Lower lobe of right lung (tissue), 2 donors: ENCODE measurements at regions not wholly inside any gene's neighbourhood (a gene's known extent, or its start where the extent isn't known, plus 50 kb on each side); places are given as distances from the start of the nearest gene placed in this dataset.
"Not testable (repeated sequence)": the region's sequence is repeated elsewhere in the genome, so short reads cannot be mapped to it uniquely, and the experiment has no call there.

Experiments used
- ATAC-seq, 2 donors: fragments of 200-7000 bp; cut with Tn5 transposase; one replicate each; pipeline ENCODE4 v1.9.1; 2020 to 2022; ENCODE audit warnings: mild to moderate bottlenecking in 2 of 2, moderate library complexity in 2 of 2
- DNase-seq: peaks from one replicate; pipeline ENCODE4 v3.0.0-alpha.2; 2020
- H3K27ac ChIP-seq: fragments of 200-600 bp; one replicate; pipeline ENCODE4 v1.8.0; 2022
- H3K27me3 ChIP-seq: fragments of 200-600 bp; one replicate; pipeline ENCODE4 v1.8.0; 2022; ENCODE audit warnings: low read depth
- H3K36me3 ChIP-seq: fragments of 200-600 bp; one replicate; pipeline ENCODE4 v1.8.0; 2022; ENCODE audit warnings: mild to moderate bottlenecking
- H3K4me1 ChIP-seq: fragments of 200-600 bp; one replicate; pipeline ENCODE4 v1.8.0; 2022
- H3K4me3 ChIP-seq: fragments of 200-600 bp; one replicate; pipeline ENCODE4 v1.8.0; 2022; ENCODE audit warnings: mild to moderate bottlenecking
- H3K9me3 ChIP-seq: fragments of 200-600 bp; one replicate; pipeline ENCODE4 v1.8.0; 2022
- CTCF ChIP-seq: fragments of 200-600 bp; IDR thresholded peaks from one replicate; pipeline ENCODE4 v1.8.0; 2022; ENCODE audit warnings: antibody characterized with exemption, mild to moderate bottlenecking
- intact Hi-C: fragments of 100-400 bp; cut with DNase I; formaldehyde crosslinking; loops from one replicate; pipeline ENCODE4 v1.11.0; 2022
- donor health status: DM: no; HTN: yes; CAD: no; lungs with severe emphysema.

GRCh38 chr6:168852376-168852884 is 401.2 kb downstream of the THBS2 start:
- H3K4me3 ChIP-seq, result no peak overlapping the region
- no peaks in the 10 kb centered on the region for H3K4me1 ChIP-seq
- no peaks in the 10 kb centered on the region for H3K27me3 ChIP-seq
- H3K36me3 ChIP-seq, result no peaks in the 10 kb centered on the region
- DNase-seq, result no peak
- TF ChIP-seq CTCF, result no peak
- intact Hi-C loops, result no loop called here
- no peak overlapping the region for H3K27ac ChIP-seq
- no peaks in the 10 kb centered on the region for H3K9me3 ChIP-seq
- ATAC-seq, result no peak

DNA sequence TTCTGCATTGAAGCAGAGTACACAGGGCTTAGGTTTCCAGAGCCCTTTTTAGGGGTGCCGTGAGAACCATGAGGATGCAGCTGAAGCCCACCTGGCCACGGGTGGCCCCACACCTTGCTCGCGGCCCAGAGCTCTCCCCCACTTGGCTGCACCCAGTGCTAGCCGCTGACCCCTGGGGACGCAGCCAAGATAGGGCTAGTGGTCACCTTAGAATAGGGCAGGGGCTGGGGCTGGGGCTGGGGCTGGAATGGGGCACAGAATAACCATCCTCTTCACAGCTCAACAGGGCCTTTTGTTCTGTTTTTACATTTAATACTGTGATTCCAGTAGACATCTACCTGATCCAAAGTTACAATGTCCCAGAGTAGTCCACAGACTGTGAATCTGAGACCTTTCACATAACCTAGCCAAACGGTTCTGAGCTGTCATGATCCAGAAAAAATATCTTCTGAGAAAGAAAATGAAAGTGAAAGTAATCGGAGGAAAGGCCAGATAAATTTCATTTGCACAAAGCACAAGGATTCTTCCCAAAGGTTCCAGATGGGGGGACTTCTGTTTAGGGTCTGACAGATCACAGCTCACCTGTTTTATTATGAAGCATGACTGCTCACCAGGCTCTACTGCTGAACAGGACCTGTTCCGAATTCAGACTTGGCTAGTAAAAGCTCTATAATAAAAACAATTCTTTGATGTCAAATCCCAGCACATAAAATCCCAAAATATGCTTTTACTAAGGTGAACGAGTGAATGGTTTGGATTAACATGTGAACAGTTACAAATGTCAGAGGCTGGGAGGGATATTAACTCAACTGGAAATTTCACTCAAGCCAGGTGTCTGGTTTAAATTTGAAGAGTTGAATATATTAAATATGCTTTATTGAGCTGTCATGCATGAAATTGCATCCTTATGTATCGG is 401.9 kb downstream of the THBS2 start:
- H3K27me3 ChIP-seq, result no peaks in the 10 kb centered on the region
- no peaks in the 10 kb centered on the region for H3K9me3 ChIP-seq
- no peaks in the 10 kb centered on the region for H3K4me1 ChIP-seq
- no peaks in the 10 kb centered on the region for H3K36me3 ChIP-seq
- DNase-seq, result no peak
- intact Hi-C loops, result no loop called here
- ATAC-seq, result peak in 1 of 2 donors; percentile 45
- H3K4me3 ChIP-seq, result peak overlapping the region; percentile 25
- H3K27ac ChIP-seq, result no peak overlapping the region
- no peak for TF ChIP-seq CTCF

- H3K36me3 ChIP-seq, DNase-seq, H3K27ac ChIP-seq, H3K27me3 ChIP-seq, H3K4me3 ChIP-seq, H3K9me3 ChIP-seq, ATAC-seq, H3K4me1 ChIP-seq, intact Hi-C loops: not testable (repeated sequence)
Measured at GRCh38 chr6:168850027-168850736, 403.5 kb downstream of the THBS2 start.

DNA sequence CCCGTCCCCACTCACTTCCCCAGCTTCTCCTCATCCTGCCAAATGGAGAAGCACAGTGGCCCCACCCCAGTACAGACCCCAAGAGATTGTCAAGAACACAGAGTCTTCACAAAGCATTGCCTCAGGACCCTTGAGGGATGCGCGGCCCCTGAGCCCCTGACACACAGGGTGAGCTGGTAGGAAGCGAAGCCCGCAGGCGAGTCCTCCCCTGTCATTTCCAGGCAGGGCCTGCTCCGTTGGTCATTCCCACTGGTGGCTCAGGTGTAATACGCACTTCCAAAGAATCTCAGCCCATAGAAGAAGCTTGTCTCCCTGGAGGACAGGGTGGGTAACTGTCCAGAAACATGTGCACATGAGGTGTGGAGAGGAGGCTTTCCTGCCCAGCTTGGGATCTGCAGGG is 404.2 kb downstream of the THBS2 start:
- H3K36me3 ChIP-seq, result no peaks in the 10 kb centered on the region
- ATAC-seq (no peak), DNase-seq (no peak)
- no peak for TF ChIP-seq CTCF
- no peaks in the 10 kb centered on the region for H3K4me1 ChIP-seq
- H3K27me3 ChIP-seq, result no peaks in the 10 kb centered on the region
- intact Hi-C loops, result no loop called here
- no peaks in the 10 kb centered on the region for H3K9me3 ChIP-seq
- no peak overlapping the region for H3K27ac ChIP-seq
- H3K4me3 ChIP-seq, result no peak overlapping the region

GRCh38 chr6:168848797-168849196 is 404.8 kb downstream of the THBS2 start:
- Histone ChIP-seq H3K4me3 (no peak overlapping the region), H3K36me3 (no peaks in the 10 kb centered on the region), H3K27ac (no peak overlapping the region), H3K27me3 (no peaks in the 10 kb centered on the region), H3K4me1 (no peaks in the 10 kb centered on the region), H3K9me3 (no peaks in the 10 kb centered on the region)
- intact Hi-C loops, result no loop called here
- DNase-seq (no peak), ATAC-seq (no peak)
- no peak for TF ChIP-seq CTCF
